ENCODE measurements at regions not wholly inside any gene's neighbourhood (a gene's known extent, or its start where the extent isn't known, plus 50 kb on each side); places are given as distances from the start of the nearest gene placed in this dataset.

- TF ChIP-seq CTCF (IDR thresholded peaks at IDR 0.05), result no peak
- no peak for TF ChIP-seq POLR2A (IDR thresholded peaks at IDR 0.05)
Observed at GRCh38 chr20:3353646-3354045, 53.8 kb downstream of the DNAAF9 start.

All from adrenal gland (tissue), 5 donors.